HG03457 (cell line): ENCODE measurements at regions not wholly inside any gene's neighbourhood (a gene's known extent, or its start where the extent isn't known, plus 50 kb on each side); places are given as distances from the start of the nearest gene placed in this dataset.

Experiments
- ATAC-seq: cut with Tn5 transposase; IDR thresholded peaks from one replicate; pipeline ENCODE4 v1.9.1; 2021; ENCODE audit warnings: moderate number of reproducible peaks; ENCODE audit not compliant: unreplicated experiment

- no peak for ATAC-seq
Observed at GRCh38 chr2:226405465-226405864, 394.2 kb downstream of the IRS1 start.

- no peak for ATAC-seq
Observed at GRCh38 chr2:226403369-226403768, 396.3 kb downstream of the IRS1 start.

- no peak for ATAC-seq
Observed at GRCh38 chr2:226399006-226399405, 400.6 kb downstream of the IRS1 start.

GRCh38 chr2:226398580-226398979 lies 401.0 kb downstream of the IRS1 start:
- ATAC-seq = no peak

GRCh38 chr2:226396541-226396940 lies 403.1 kb downstream of the IRS1 start:
- ATAC-seq = no peak

- no peak for ATAC-seq
Observed at GRCh38 chr2:226387499-226387942, 412.1 kb downstream of the IRS1 start.

GRCh38 chr2:226383461-226383860 lies 416.2 kb downstream of the IRS1 start:
- ATAC-seq = no peak

GRCh38 chr2:226380679-226381078 lies 418.9 kb downstream of the IRS1 start:
- no peak for ATAC-seq

- ATAC-seq = no peak
Observed at GRCh38 chr2:226378753-226379705, 420.6 kb downstream of the IRS1 start.

GRCh38 chr2:226376516-226377180 lies 423.0 kb downstream of the IRS1 start:
- ATAC-seq = no peak

- ATAC-seq = no peak
Observed at GRCh38 chr2:226366920-226367319, 432.7 kb downstream of the IRS1 start.

- ATAC-seq = no peak
Observed at GRCh38 chr2:226364217-226364616, 435.4 kb downstream of the IRS1 start.

- ATAC-seq = no peak
Observed at GRCh38 chr2:226362980-226363379, 436.6 kb downstream of the IRS1 start.

GRCh38 chr2:226360658-226361057 lies 439.0 kb downstream of the IRS1 start:
- ATAC-seq = no peak

- no peak for ATAC-seq
Observed at GRCh38 chr2:226358688-226359087, 440.9 kb downstream of the IRS1 start.

GRCh38 chr2:226357816-226358215 lies 441.8 kb downstream of the IRS1 start:
- no peak for ATAC-seq

GRCh38 chr2:226355600-226355999 lies 444.0 kb downstream of the IRS1 start:
- ATAC-seq = no peak

GRCh38 chr2:226354434-226354833 lies 445.2 kb downstream of the IRS1 start:
- no peak for ATAC-seq

GRCh38 chr2:226352941-226353560 lies 446.6 kb downstream of the IRS1 start:
- ATAC-seq = no peak

GRCh38 chr2:226351711-226352110 lies 447.9 kb downstream of the IRS1 start:
- no peak for ATAC-seq

- no peak for ATAC-seq
Observed at GRCh38 chr2:226339616-226340015, 460.0 kb downstream of the IRS1 start.

GRCh38 chr2:226338825-226339224 lies 460.8 kb downstream of the IRS1 start:
- ATAC-seq = no peak
